Sigmoid colon (tissue), 3 donors: ENCODE measurements at regions not wholly inside any gene's neighbourhood (a gene's known extent, or its start where the extent isn't known, plus 50 kb on each side); places are given as distances from the start of the nearest gene placed in this dataset.

ENCODE experiments used
- CTCF ChIP-seq, 4 experiments: fragments of 450-650 bp in 3 of 4; fragments of 200-600 bp in 1 of 4; IDR thresholded peaks; one replicate each; pipeline ENCODE4 v1.5.1; 2016 to 2019; ENCODE audit warnings: antibody characterized with exemption in 4 of 4, mild to moderate bottlenecking in 3 of 4, moderate library complexity in 2 of 4
- POLR2A ChIP-seq, 2 donors: fragments of 450-650 bp; IDR thresholded peaks; one replicate each; pipeline ENCODE4 v1.6.1; 2016; ENCODE audit warnings: antibody characterized with exemption in 2 of 2, mild to moderate bottlenecking in 2 of 2, moderate library complexity in 2 of 2

GRCh38 chr3:101099791-101100190 is 106.6 kb upstream of the ABI3BP start:
- TF ChIP-seq CTCF (IDR thresholded peaks at IDR 0.05): no peak
- no peak for TF ChIP-seq POLR2A (IDR thresholded peaks at IDR 0.05)
